HUDEP-2 (cell line): ENCODE measurements at regions not wholly inside any gene's neighbourhood (a gene's known extent, or its start where the extent isn't known, plus 50 kb on each side); places are given as distances from the start of the nearest gene placed in this dataset.

Experiments used
- DNase-seq, 76 experiments: peaks; one replicate each; lab custom pipeline; 2025; ENCODE audit not compliant: unreplicated experiment in 76 of 76; lab: John Stamatoyannopoulos, UW

- DNase-seq: no peak
Observed at GRCh38 chr15:93683651-93684050, 547.7 kb upstream of the MCTP2 start.

GRCh38 chr15:93671387-93671943 is 559.9 kb upstream of the MCTP2 start:
- no peak for DNase-seq

GRCh38 chr15:93670931-93671330 is 560.4 kb upstream of the MCTP2 start:
- DNase-seq: no peak

- DNase-seq: no peak
Observed at GRCh38 chr15:93664213-93664956, 567.0 kb upstream of the MCTP2 start.

- no peak for DNase-seq
Observed at GRCh38 chr15:93662162-93662885, 569.0 kb upstream of the MCTP2 start.

- no peak for DNase-seq
Observed at GRCh38 chr15:93658026-93658816, 569.2 kb upstream of the RGMA start.

- no peak for DNase-seq
Observed at GRCh38 chr15:93656041-93656440, 567.0 kb upstream of the RGMA start.

GRCh38 chr15:93649691-93650235 is 560.8 kb upstream of the RGMA start:
- DNase-seq: no peak

GRCh38 chr15:93646193-93646592 is 557.2 kb upstream of the RGMA start:
- no peak for DNase-seq

- DNase-seq: no peak
Observed at GRCh38 chr15:93645594-93645993, 556.6 kb upstream of the RGMA start.

GRCh38 chr15:93644595-93644994 is 555.6 kb upstream of the RGMA start:
- no peak for DNase-seq

- no peak for DNase-seq
Observed at GRCh38 chr15:93640411-93640962, 551.5 kb upstream of the RGMA start.

GRCh38 chr15:93631958-93632618 is 543.1 kb upstream of the RGMA start:
- DNase-seq: no peak

GRCh38 chr15:93619597-93619996 is 530.6 kb upstream of the RGMA start:
- DNase-seq: no peak

GRCh38 chr15:93617443-93617842 is 528.4 kb upstream of the RGMA start:
- no peak for DNase-seq

- no peak for DNase-seq
Observed at GRCh38 chr15:93614386-93615104, 525.5 kb upstream of the RGMA start.

GRCh38 chr15:93613386-93613785 is 524.4 kb upstream of the RGMA start:
- DNase-seq: no peak

- no peak for DNase-seq
Observed at GRCh38 chr15:93612953-93613352, 523.9 kb upstream of the RGMA start.

GRCh38 chr15:93610944-93611343 is 521.9 kb upstream of the RGMA start:
- DNase-seq: no peak
